SH-SY5Y (cell line): ENCODE measurements at regions not wholly inside any gene's neighbourhood (a gene's known extent, or its start where the extent isn't known, plus 50 kb on each side); places are given as distances from the start of the nearest gene placed in this dataset.

Experiments
- GATA2 ChIP-seq: IDR thresholded peaks from 2 replicates; pipeline ENCODE4 v1.6.1; 2011; ENCODE audit warnings: mild to moderate bottlenecking, low read depth, low read length
- GATA3 ChIP-seq: IDR thresholded peaks from 2 replicates; pipeline ENCODE4 v1.6.1; 2011; ENCODE audit warnings: low read depth, mild to moderate bottlenecking, low read length, moderate library complexity

GRCh38 chr22:22834783-22835182, 52.8 kb upstream of the IGLL5 start:
- no peak for TF ChIP-seq GATA2
- no peak for TF ChIP-seq GATA3
